Fibroblast of skin of abdomen (primary cell): ENCODE measurements at regions not wholly inside any gene's neighbourhood (a gene's known extent, or its start where the extent isn't known, plus 50 kb on each side); places are given as distances from the start of the nearest gene placed in this dataset.

Experiments used
- DNase-seq: peaks from one replicate; pipeline ENCODE4 v3.0.0-alpha.2; 2013

- no peak for DNase-seq
Observed at GRCh38 chr2:136210822-136211221, 92.9 kb upstream of the CXCR4 start.

DNA sequence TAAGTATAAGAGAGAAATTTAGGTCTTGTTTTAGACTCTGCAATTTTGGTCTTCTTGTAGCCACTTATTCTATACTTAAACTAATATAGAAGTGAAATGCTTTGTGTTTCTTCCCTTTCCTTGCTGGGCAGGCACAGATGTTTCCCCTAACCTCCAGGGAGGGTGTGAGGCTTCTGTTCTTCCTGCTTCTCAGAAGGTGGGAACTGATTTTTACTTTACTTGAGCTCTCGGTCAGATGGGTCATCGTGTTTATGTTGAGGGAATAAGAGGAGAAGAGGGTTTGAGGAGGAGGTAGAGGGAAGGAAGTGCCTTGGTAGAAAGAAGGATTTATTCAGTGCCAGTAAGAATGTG, 92.5 kb upstream of the CXCR4 start:
- no peak for DNase-seq

GRCh38 chr2:136209561-136210454, 91.9 kb upstream of the CXCR4 start:
- no peak for DNase-seq

- DNase-seq, result no peak
Observed at GRCh38 chr2:136208682-136209420, 90.9 kb upstream of the CXCR4 start.

DNA sequence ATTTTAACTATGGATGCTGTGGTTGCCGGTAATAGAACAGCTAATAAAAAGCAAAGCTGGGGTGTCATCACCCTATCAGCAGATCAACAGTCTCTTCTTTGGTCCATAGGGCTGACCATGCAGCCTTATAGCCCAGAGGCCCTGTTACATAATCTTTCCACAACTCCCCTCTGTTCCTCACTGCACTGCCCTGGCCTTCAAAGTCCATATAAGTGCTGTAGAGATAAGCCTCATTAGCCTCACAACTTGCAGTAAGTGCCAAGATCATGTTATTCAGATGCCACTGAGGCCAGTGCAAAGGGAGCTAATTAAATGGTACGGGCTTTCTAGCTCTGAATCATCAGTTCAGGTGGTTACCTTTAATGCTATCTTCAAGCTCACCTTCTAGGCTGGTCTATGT, 89.7 kb upstream of the CXCR4 start:
- no peak for DNase-seq

GRCh38 chr2:136207030-136207623, 89.2 kb upstream of the CXCR4 start:
- DNase-seq, result no peak

DNA sequence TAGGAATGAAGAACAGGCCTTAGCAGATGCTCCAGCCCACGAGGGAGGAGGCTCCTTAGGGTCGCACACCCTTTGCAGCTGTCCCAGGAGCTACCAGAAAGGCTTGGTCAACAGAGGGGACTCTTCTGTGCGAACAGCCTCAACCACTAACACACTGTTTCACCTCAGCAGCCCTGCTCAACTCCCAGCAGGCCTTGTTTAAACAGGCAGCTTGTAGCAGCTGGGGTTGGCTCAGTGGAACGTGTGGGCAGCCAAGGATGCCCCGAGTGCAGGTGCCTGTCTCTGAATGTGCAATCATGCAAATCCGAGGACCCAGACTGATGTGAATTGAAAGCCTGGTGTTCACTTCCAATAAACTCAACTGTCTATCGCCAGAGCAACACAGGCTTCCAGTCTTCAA, 88.7 kb upstream of the CXCR4 start:
- DNase-seq, result no peak

- no peak for DNase-seq
Observed at GRCh38 chr2:136205615-136206014, 87.7 kb upstream of the CXCR4 start.

GRCh38 chr2:136204971-136205370, 87.0 kb upstream of the CXCR4 start:
- no peak for DNase-seq

DNA sequence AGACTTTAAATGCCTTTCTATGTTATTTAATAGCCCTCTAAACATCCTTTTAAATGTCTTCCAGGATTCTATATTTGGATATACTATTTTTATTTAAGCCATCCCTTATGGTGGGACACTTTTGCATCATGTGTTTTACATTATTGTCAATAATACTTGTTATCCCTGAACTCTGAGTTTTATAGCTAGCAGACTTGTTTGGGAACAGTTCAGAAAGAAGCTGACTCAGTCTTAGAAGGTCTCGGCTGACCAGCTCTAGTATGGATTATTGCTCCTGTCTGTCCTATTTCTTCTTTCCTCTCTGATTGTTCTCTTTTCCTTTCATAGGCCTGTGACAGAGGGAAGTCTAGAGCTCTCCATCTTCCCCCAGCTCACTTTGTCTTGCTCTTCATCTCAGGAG, 77.3 kb upstream of the CXCR4 start:
- DNase-seq, result no peak

GRCh38 chr2:136191041-136191440, 73.1 kb upstream of the CXCR4 start:
- no peak for DNase-seq

- no peak for DNase-seq
Observed at GRCh38 chr2:136189221-136189782, 71.4 kb upstream of the CXCR4 start.

- DNase-seq, result no peak
Observed at GRCh38 chr2:136188086-136188485, 70.1 kb upstream of the CXCR4 start.

DNA sequence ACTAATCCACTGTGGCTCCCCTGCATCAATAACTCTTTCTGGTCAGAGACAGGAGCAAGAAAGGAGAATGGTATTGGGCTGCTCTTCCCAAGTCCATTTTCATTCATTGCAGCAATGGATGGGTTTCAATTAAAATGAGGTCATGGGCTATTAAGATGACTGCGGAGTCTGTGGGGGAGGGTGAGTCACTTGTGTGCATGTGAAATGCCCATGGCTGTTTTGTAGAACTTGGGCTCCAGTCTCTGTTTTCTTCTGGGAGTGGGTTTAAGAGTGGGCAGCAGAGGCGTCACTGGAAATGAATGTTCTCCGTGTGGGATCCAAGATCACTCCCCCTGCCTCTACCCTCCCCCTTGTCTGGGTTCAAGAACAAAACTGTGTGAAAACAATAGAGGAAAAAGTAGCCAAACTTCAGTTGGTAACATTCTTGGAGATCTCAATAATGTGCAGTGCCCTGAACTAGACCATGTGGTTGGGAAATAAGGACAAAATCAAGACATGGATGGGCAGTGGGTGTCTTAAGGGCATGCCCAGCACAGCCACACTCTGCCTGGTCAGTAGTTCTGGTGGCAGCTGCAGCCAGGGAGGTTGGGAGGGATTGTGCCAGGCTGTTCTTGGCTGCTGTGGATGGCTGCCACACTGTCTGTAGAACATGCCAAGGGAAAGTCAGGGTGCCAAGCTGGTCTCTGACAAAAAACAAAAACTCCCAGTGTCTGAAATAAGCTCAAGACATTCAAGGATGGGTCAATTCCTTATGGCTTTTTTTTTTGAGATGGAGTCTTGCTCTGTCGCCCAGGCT, 68.2 kb upstream of the CXCR4 start:
- no peak for DNase-seq

DNA sequence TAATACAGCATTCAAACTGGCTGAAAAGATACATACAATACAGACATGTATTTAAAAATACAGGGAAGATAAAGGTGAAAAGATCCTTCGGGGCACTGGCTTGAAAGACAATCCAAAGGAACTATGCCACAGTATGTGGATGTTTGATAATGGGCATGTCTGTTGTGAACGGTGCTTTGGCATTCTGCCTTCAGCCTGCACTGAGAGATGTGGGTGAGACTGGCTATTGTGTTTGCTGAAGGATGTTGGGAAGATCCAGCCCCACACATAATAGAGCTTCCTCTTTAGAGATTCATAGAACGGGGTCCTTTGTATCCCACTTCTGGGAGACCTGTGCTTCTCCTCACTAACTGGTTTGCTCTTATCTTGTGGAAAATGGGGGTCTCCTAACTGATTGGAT, 65.1 kb upstream of the CXCR4 start:
- DNase-seq, result no peak

- DNase-seq, result no peak
Observed at GRCh38 chr2:136182315-136182714, 64.4 kb upstream of the CXCR4 start.

- DNase-seq, result no peak
Observed at GRCh38 chr2:136179602-136179975, 61.6 kb upstream of the CXCR4 start.

- no peak for DNase-seq
Observed at GRCh38 chr2:136178941-136179601, 61.1 kb upstream of the CXCR4 start.

GRCh38 chr2:136175868-136176267, 57.9 kb upstream of the CXCR4 start:
- DNase-seq, result no peak

DNA sequence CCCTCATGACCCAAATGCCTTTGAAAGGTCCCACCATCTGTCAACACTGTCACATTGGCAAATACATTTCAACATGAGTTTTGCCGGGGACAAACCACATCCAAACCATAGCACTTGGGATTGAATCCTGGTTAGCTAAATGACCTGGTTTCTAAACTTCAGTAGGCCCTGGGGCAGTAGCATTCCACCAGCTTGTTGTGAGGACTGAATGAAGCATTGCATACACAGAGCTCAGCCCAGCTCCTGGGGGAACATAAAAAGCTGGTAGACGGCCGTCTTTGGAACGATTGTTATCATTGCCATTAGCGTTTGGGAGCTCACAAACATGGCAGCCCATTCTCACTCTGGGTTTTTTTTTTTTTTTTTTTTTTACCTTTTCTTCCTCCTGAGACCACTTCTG, 57.5 kb upstream of the CXCR4 start:
- no peak for DNase-seq

- DNase-seq, result no peak
Observed at GRCh38 chr2:136173126-136173525, 55.2 kb upstream of the CXCR4 start.

DNA sequence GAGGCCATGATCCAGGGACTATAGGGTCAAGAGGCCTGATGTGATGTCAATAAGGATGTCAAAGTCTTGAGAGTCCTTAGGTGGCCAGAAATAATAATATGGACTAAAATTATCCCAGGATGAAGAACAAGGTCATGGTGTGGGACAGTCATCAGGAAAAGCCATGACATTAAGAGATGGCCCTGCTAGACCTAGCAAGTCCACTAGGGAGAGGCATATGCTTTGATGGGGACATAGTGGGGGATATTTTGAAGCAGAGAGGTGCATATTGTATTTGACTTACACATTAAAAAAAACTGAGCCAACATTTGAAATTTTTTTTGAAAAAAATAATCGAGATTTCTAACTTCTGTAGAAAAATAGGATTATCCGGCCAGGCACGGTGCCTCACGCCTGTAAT, 53.3 kb upstream of the CXCR4 start:
- no peak for DNase-seq
